EH (cell line): ENCODE measurements at regions not wholly inside any gene's neighbourhood (a gene's known extent, or its start where the extent isn't known, plus 50 kb on each side); places are given as distances from the start of the nearest gene placed in this dataset.

ENCODE experiments used
- DNase-seq: peaks from one replicate; pipeline ENCODE4 v3.0.0-alpha.2; 2015; ENCODE audit warnings: low read depth

- DNase-seq = no peak
Measured at GRCh38 chr11:134685793-134686380, 273.8 kb upstream of the B3GAT1 start.

- DNase-seq = no peak
Measured at GRCh38 chr11:134684576-134684975, 272.5 kb upstream of the B3GAT1 start.

- no peak for DNase-seq
Measured at GRCh38 chr11:134683860-134684259, 271.8 kb upstream of the B3GAT1 start.

- DNase-seq = no peak
Measured at GRCh38 chr11:134682577-134682976, 270.5 kb upstream of the B3GAT1 start.

- no peak for DNase-seq
Measured at GRCh38 chr11:134679592-134679991, 267.6 kb upstream of the B3GAT1 start.

- DNase-seq = no peak
Measured at GRCh38 chr11:134678744-134679143, 266.7 kb upstream of the B3GAT1 start.

- no peak for DNase-seq
Measured at GRCh38 chr11:134677891-134678551, 266.0 kb upstream of the B3GAT1 start.

GRCh38 chr11:134677397-134677822 lies 265.4 kb upstream of the B3GAT1 start:
- no peak for DNase-seq

- no peak for DNase-seq
Measured at GRCh38 chr11:134676516-134677287, 264.7 kb upstream of the B3GAT1 start.

GRCh38 chr11:134675983-134676382 lies 263.9 kb upstream of the B3GAT1 start:
- no peak for DNase-seq

GRCh38 chr11:134674974-134675373 lies 262.9 kb upstream of the B3GAT1 start:
- DNase-seq = no peak

GRCh38 chr11:134670961-134671370 lies 258.9 kb upstream of the B3GAT1 start:
- DNase-seq = no peak

GRCh38 chr11:134670247-134670782 lies 258.3 kb upstream of the B3GAT1 start:
- no peak for DNase-seq

- DNase-seq = no peak
Measured at GRCh38 chr11:134669796-134670195, 257.8 kb upstream of the B3GAT1 start.

- DNase-seq = no peak
Measured at GRCh38 chr11:134668796-134669195, 256.8 kb upstream of the B3GAT1 start.

- no peak for DNase-seq
Measured at GRCh38 chr11:134668076-134668475, 256.0 kb upstream of the B3GAT1 start.

GRCh38 chr11:134667505-134667904 lies 255.5 kb upstream of the B3GAT1 start:
- no peak for DNase-seq

GRCh38 chr11:134667175-134667500 lies 255.1 kb upstream of the B3GAT1 start:
- DNase-seq = no peak

- DNase-seq = no peak
Measured at GRCh38 chr11:134666273-134667174, 254.5 kb upstream of the B3GAT1 start.

GRCh38 chr11:134665571-134666270 lies 253.7 kb upstream of the B3GAT1 start:
- DNase-seq = no peak

- no peak for DNase-seq
Measured at GRCh38 chr11:134665188-134665535, 253.1 kb upstream of the B3GAT1 start.
